H1 (cell line): ENCODE measurements at regions not wholly inside any gene's neighbourhood (a gene's known extent, or its start where the extent isn't known, plus 50 kb on each side); places are given as distances from the start of the nearest gene placed in this dataset.

Source experiments
- CTCF ChIA-PET: fragments of 300-600 bp; sonication (Branson Sonifier 250); formaldehyde crosslinking; loops from one replicate; lab custom pipeline; 2021; ENCODE audit not compliant: partially characterized antibody; lab: Charles Lee
- POLR2A ChIA-PET: fragments of 300-600 bp; sonication (Branson Sonifier 250); formaldehyde crosslinking; loops from one replicate; lab custom pipeline; 2021; ENCODE audit warnings: inconsistent platforms; ENCODE audit not compliant: partially characterized antibody; lab: Charles Lee
- DNase-seq, 2 experiments: peaks; one replicate each; pipeline versions ENCODE4 v3.0.0 to v3.0.0-alpha.2; 2010 to 2022; ENCODE audit warnings: low spot score in 2 of 2, low read depth in 1 of 2, mixed read lengths in 1 of 2
- FAIRE-seq: peaks from 2 replicates; lab custom pipeline; 2011; peaks lifted over from hg19 to GRCh38; lab: Jason Lieb, UNC
- H2AFZ ChIP-seq: 2 replicates; pipeline ENCODE4 v1.8.1; 2012; ENCODE audit warnings: low read length, inconsistent platforms
- H2AK5ac ChIP-seq: 2 replicates; pipeline ENCODE4 v1.6.1; 2013; ENCODE audit warnings: low read depth, low read length
- H2BK120ac ChIP-seq: replicated peaks from 2 replicates; pipeline ENCODE3; 2013; ENCODE audit warnings: low read depth, low read length, inconsistent platforms
- H2BK12ac ChIP-seq: 2 replicates; pipeline ENCODE4 v1.6.1; 2013; ENCODE audit warnings: low read depth, low read length
- H2BK15ac ChIP-seq: 2 replicates; pipeline ENCODE4 v1.6.1; 2013; ENCODE audit warnings: low read length
- H2BK20ac ChIP-seq: 2 replicates; pipeline ENCODE4 v1.6.1; 2013; ENCODE audit warnings: low read length
- H2BK5ac ChIP-seq: 2 replicates; pipeline ENCODE4 v1.6.1; 2013; ENCODE audit warnings: low read depth, low read length
- H3K14ac ChIP-seq: 2 replicates; pipeline ENCODE4 v1.6.1; 2013; ENCODE audit warnings: inconsistent platforms; ENCODE audit not compliant: insufficient read length
- H3K18ac ChIP-seq: 2 replicates; pipeline ENCODE4 v1.6.1; 2013; ENCODE audit warnings: low read length; ENCODE audit errors: extremely low read depth
- H3K23ac ChIP-seq: 2 replicates; pipeline ENCODE4 v1.6.1; 2013; ENCODE audit warnings: inconsistent platforms; ENCODE audit not compliant: insufficient read length
- H3K23me2 ChIP-seq: 2 replicates; pipeline ENCODE4 v1.6.1; 2013; ENCODE audit warnings: low read depth, low read length
- H3K27ac ChIP-seq: 2 replicates; pipeline ENCODE4 v1.6.1; 2011; ENCODE audit warnings: low read depth, low read length, inconsistent platforms
- H3K27me3 ChIP-seq, 4 experiments: replicated peaks in 1 of 4; 1 replicate in 1 of 4; 2 replicates in 3 of 4; pipeline versions ENCODE4 v1.6.1 to v1.8.1; 2011 to 2013; ENCODE audit warnings: low read length in 3 of 4, mild to moderate bottlenecking in 3 of 4, inconsistent platforms in 2 of 4, mixed read lengths in 2 of 4, moderate library complexity in 1 of 4; ENCODE audit not compliant: control insufficient read depth in 3 of 4, insufficient read depth in 3 of 4; ENCODE audit errors: extremely low read depth in 1 of 4
- H3K36me3 ChIP-seq, 4 experiments: 2 replicates each; pipeline versions ENCODE4 v1.6.1 to v1.8.1; 2011 to 2013; ENCODE audit warnings: mild to moderate bottlenecking in 4 of 4, low read length in 3 of 4, moderate library complexity in 2 of 4, control low read depth in 1 of 4, inconsistent platforms in 1 of 4; ENCODE audit not compliant: insufficient read depth in 4 of 4, control insufficient read depth in 2 of 4
- H3K4ac ChIP-seq: replicated peaks from 2 replicates; pipeline ENCODE3; 2013; ENCODE audit warnings: low read length, low read depth, mixed read lengths, inconsistent platforms; ENCODE audit not compliant: insufficient read length
- H3K4me1 ChIP-seq, 4 experiments: replicated peaks in 1 of 4; 1 replicate in 1 of 4; 2 replicates in 3 of 4; pipeline versions ENCODE4 v1.6.1 to v1.8.1; 2011 to 2013; ENCODE audit warnings: low read length in 3 of 4, inconsistent platforms in 2 of 4, mixed read lengths in 1 of 4; ENCODE audit not compliant: insufficient read depth in 4 of 4, control insufficient read depth in 3 of 4
- H3K4me2 ChIP-seq, 2 experiments: 2 replicates each; pipeline versions ENCODE4 v1.6.1 to v1.8.1; 2011 to 2013; ENCODE audit warnings: low read depth in 2 of 2, low read length in 2 of 2, control low read depth in 1 of 2, inconsistent platforms in 1 of 2, mild to moderate bottlenecking in 1 of 2; ENCODE audit not compliant: insufficient read depth in 1 of 2
- H3K4me3 ChIP-seq, 4 experiments: fragments of 200-600, 300-600 bp in 1 of 4; sonication (generic), shearing (Covaris generic), sonication (Bioruptor Twin) in 1 of 4; 2 replicates each; pipeline versions ENCODE4 v1.5.1 to v1.8.1; 2011 to 2016; ENCODE audit warnings: low read length in 4 of 4, low read depth in 3 of 4, control low read depth in 2 of 4, inconsistent platforms in 2 of 4, mild to moderate bottlenecking in 2 of 4, mixed read lengths in 1 of 4, moderate library complexity in 1 of 4; ENCODE audit not compliant: insufficient read depth in 2 of 4; ENCODE audit errors: extremely low read depth in 1 of 4
- H3K56ac ChIP-seq: replicated peaks from 2 replicates; pipeline ENCODE3; 2013; ENCODE audit warnings: low read depth, mild to moderate bottlenecking, mixed read lengths, low read length, inconsistent platforms; ENCODE audit not compliant: insufficient read length
- H3K79me1 ChIP-seq: 2 replicates; pipeline ENCODE4 v1.6.1; 2013; ENCODE audit warnings: low read depth, low read length, control low read depth
- H3K79me2 ChIP-seq, 2 experiments: 2 replicates each; pipeline versions ENCODE4 v1.6.1 to v1.8.1; 2012 to 2013; ENCODE audit warnings: low read length in 2 of 2, mild to moderate bottlenecking in 2 of 2, inconsistent platforms in 1 of 2; ENCODE audit not compliant: insufficient read depth in 2 of 2, control insufficient read depth in 1 of 2
- H3K9ac ChIP-seq, 4 experiments: replicated peaks in 1 of 4; 1 replicate in 1 of 4; 2 replicates in 3 of 4; pipeline versions ENCODE4 v1.6.1 to v1.8.1; 2011 to 2013; ENCODE audit warnings: low read depth in 3 of 4, low read length in 3 of 4, control low read depth in 2 of 4, mild to moderate bottlenecking in 2 of 4, moderate library complexity in 2 of 4, inconsistent platforms in 1 of 4; ENCODE audit errors: extremely low read depth in 1 of 4
- H3K9me3 ChIP-seq, 2 experiments: 2 replicates each; pipeline versions ENCODE4 v1.6.1 to v1.8.1; 2012 to 2013; ENCODE audit warnings: mild to moderate bottlenecking in 2 of 2, moderate library complexity in 2 of 2, control low read depth in 1 of 2, inconsistent platforms in 1 of 2, low read depth in 1 of 2, low read length in 1 of 2, mixed read lengths in 1 of 2; ENCODE audit not compliant: insufficient read depth in 2 of 2
- H4K20me1 ChIP-seq, 2 experiments: replicated peaks in 1 of 2; 2 replicates each; pipeline versions ENCODE3 to v1.8.1; 2011 to 2013; ENCODE audit warnings: inconsistent platforms in 2 of 2, low read length in 2 of 2, mild to moderate bottlenecking in 1 of 2; ENCODE audit not compliant: insufficient read depth in 2 of 2, control insufficient read depth in 1 of 2
- H4K5ac ChIP-seq: 2 replicates; pipeline ENCODE4 v1.6.1; 2013; ENCODE audit warnings: low read length, low read depth, mixed read lengths, inconsistent platforms; ENCODE audit not compliant: insufficient read length
- H4K8ac ChIP-seq: 2 replicates; pipeline ENCODE4 v1.8.0; 2013; ENCODE audit warnings: mild to moderate bottlenecking, moderate library complexity, low read length, inconsistent platforms; ENCODE audit not compliant: insufficient read depth; ENCODE audit errors: extremely low read depth
- H4K91ac ChIP-seq: replicated peaks from 2 replicates; pipeline ENCODE3; 2013; ENCODE audit warnings: low read length, mixed read lengths, inconsistent platforms; ENCODE audit not compliant: insufficient read length
- BACH1 ChIP-seq: IDR thresholded peaks from 2 replicates; pipeline ENCODE4 v1.6.1; 2012; ENCODE audit warnings: low read length, improper control_type of control experiment
- BRCA1 ChIP-seq: IDR thresholded peaks from 2 replicates; pipeline ENCODE4 v1.6.1; 2012; ENCODE audit warnings: low read depth, low read length, improper control_type of control experiment
- CHD1 ChIP-seq: IDR thresholded peaks from 2 replicates; pipeline ENCODE4 v1.6.1; 2012; ENCODE audit warnings: low read depth, low read length, improper control_type of control experiment
- CHD2 ChIP-seq: IDR thresholded peaks from 2 replicates; pipeline ENCODE4 v1.6.1; 2012; ENCODE audit warnings: low read length, improper control_type of control experiment
- CREB1 ChIP-seq: IDR thresholded peaks from 2 replicates; pipeline ENCODE4 v1.6.1; 2012; ENCODE audit warnings: inconsistent platforms
- HDAC6 ChIP-seq: IDR thresholded peaks from one replicate; pipeline ENCODE4 v1.7.1; 2012; ENCODE audit warnings: low read depth, mild to moderate bottlenecking, inconsistent platforms, low read length, moderate library complexity
- JUND ChIP-seq: IDR thresholded peaks from 2 replicates; pipeline ENCODE4 v1.6.1; 2011; ENCODE audit warnings: mild to moderate bottlenecking, improper control_type of control experiment, low read length
- POLR2A ChIP-seq, 2 experiments: IDR thresholded peaks; 1 replicate in 1 of 2; 2 replicates in 1 of 2; pipeline ENCODE4 v1.6.1; 2011; ENCODE audit warnings: low read depth in 2 of 2, low read length in 2 of 2, mild to moderate bottlenecking in 2 of 2; ENCODE audit errors: control extremely low read depth in 1 of 2
- SIRT6 ChIP-seq: IDR thresholded peaks from one replicate; pipeline ENCODE4 v1.7.1; 2012; ENCODE audit warnings: low read length, inconsistent platforms
- SRF ChIP-seq: IDR thresholded peaks from 2 replicates; pipeline ENCODE4 v1.6.1; 2011; ENCODE audit warnings: mild to moderate bottlenecking, low read depth, low read length, moderate library complexity
- TAF1 ChIP-seq: IDR thresholded peaks from 2 replicates; pipeline ENCODE4 v1.6.1; 2011; ENCODE audit warnings: mild to moderate bottlenecking, low read depth, low read length
- TBP ChIP-seq: IDR thresholded peaks from 2 replicates; pipeline ENCODE4 v1.6.1; 2011; ENCODE audit warnings: low read depth, low read length, improper control_type of control experiment
- WGBS, 2 experiments: shearing (Covaris generic) in 1 of 2; methylation state at CpG; one replicate each; pipeline versions ENCODE4 v1.1.6 to v1.1.7; 2013 to 2015; ENCODE audit warnings: low lambda C conversion rate in 2 of 2, mixed read lengths in 2 of 2, inconsistent platforms in 1 of 2, low coverage in 1 of 2, missing lambda C conversion rate in 1 of 2; ENCODE audit not compliant: insufficient replicate concordance in 2 of 2, insufficient coverage in 1 of 2, insufficient read length in 1 of 2; ENCODE audit errors: extremely low coverage in 1 of 2, missing lambda C conversion rate in 1 of 2; 5-methylcytosine and 5-hydroxymethylcytosine counted together

DNA sequence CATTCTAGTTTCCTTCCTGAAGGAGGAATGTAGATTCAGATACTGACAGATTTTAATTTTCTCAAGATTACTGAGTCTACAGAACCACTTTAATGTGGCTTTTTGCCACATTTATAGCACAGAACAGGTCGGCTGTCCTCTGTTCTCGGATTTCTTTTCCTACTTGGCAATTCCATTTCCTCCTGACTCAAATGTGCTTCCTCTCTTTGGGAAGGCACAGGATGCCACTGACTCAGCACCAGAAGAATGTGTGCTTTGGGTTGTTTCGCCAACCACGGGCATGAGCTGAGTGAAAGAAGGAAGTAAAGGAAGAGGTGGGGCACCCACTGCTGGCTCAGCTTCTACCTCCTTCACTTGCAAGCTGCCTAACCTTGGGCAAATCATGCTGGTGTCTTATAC lies 970.6 kb upstream of the ACVR2A start:
- H2BK20ac ChIP-seq: no peak overlapping the region
- no peaks in the 10 kb centered on the region for H3K36me3 ChIP-seq
- H3K9ac ChIP-seq: no peak overlapping the region
- H4K8ac ChIP-seq: no peak overlapping the region
- no peak overlapping the region for H3K23ac ChIP-seq
- H3K27me3 ChIP-seq: no peaks in the 10 kb centered on the region
- no peak overlapping the region for H3K14ac ChIP-seq
- no peak overlapping the region for H3K27ac ChIP-seq
- no peak overlapping the region for H4K91ac ChIP-seq
- H3K4ac ChIP-seq: no peak overlapping the region
- H2BK12ac ChIP-seq: 0 out of 2 replicates have a peak overlapping the region, but pooled peaks have one; percentile 21
- H3K79me2 ChIP-seq: no peaks in the 10 kb centered on the region
- H2BK5ac ChIP-seq: no peak overlapping the region
- H4K20me1 ChIP-seq: no peaks in the 10 kb centered on the region
- FAIRE-seq (no peak), DNase-seq (no peak)
- 84% methylated on average over 4 of the region's 4 CpGs; no CpG with 5 or more reads in 1 of the 2 experiments for WGBS, 2 experiments
- no peak overlapping the region for H3K18ac ChIP-seq
- 0 out of 2 replicates have a peak overlapping the region, but pooled peaks have one; percentile 13 for H2AFZ ChIP-seq
- H3K4me1 ChIP-seq: no peaks in the 10 kb centered on the region
- H2BK15ac ChIP-seq: no peak overlapping the region
- no peaks in the 10 kb centered on the region for H3K23me2 ChIP-seq
- H2AK5ac ChIP-seq: no peak overlapping the region
- CTCF ChIA-PET: interaction anchor here (1.4 kb wide), 1 partner anchor 53 kb away, joined by 3 read pairs; no protein-coding TSS in a partner anchor
- H2BK120ac ChIP-seq: no peak overlapping the region
- H3K4me3 ChIP-seq: no peak overlapping the region
- no peak overlapping the region for H4K5ac ChIP-seq
- no peaks in the 10 kb centered on the region for H3K79me1 ChIP-seq
- H3K4me2 ChIP-seq: no peak overlapping the region
- no peak for TF ChIP-seq BACH1
- no peak for TF ChIP-seq BRCA1
- TF ChIP-seq TAF1: no peak
- TF ChIP-seq SRF: no peak
- no peak for TF ChIP-seq CREB1
- TF ChIP-seq POLR2A (IDR thresholded peaks at IDR 0.05; ENCODE audit: control extremely low read depth in 1 of 2, low read depth in 2 of 2, low read length in 2 of 2): no peak
- TF ChIP-seq CHD1: no peak
- TF ChIP-seq JUND: no peak
- TF ChIP-seq CHD2: no peak
- TF ChIP-seq HDAC6: no peak
- TF ChIP-seq SIRT6: no peak
- no peak for TF ChIP-seq TBP
- no peaks in the 10 kb centered on the region for H3K9me3 ChIP-seq
- POLR2A ChIA-PET: no interaction called here
- H3K56ac ChIP-seq: no peak overlapping the region
